Neuronal stem cell (in vitro differentiated cells): ENCODE measurements at regions not wholly inside any gene's neighbourhood (a gene's known extent, or its start where the extent isn't known, plus 50 kb on each side); places are given as distances from the start of the nearest gene placed in this dataset.

Experiments
- DNase-seq: peaks from one replicate; pipeline ENCODE4 v3.0.0-alpha.2; 2013; ENCODE audit warnings: low spot score
- H2AFZ ChIP-seq: one replicate; pipeline ENCODE4 v1.6.1; 2013; ENCODE audit warnings: mild to moderate bottlenecking, low read length, inconsistent platforms
- H2AK5ac ChIP-seq: 2 replicates; pipeline ENCODE4 v1.6.1; 2013; ENCODE audit warnings: low read depth, mild to moderate bottlenecking, inconsistent platforms, low read length, moderate library complexity, mixed read lengths
- H2BK120ac ChIP-seq: 2 replicates; pipeline ENCODE4 v1.6.1; 2013; ENCODE audit warnings: low read depth, mild to moderate bottlenecking, inconsistent platforms, low read length, moderate library complexity, mixed read lengths
- H2BK12ac ChIP-seq: one replicate; pipeline ENCODE4 v1.6.1; 2013; ENCODE audit warnings: low read length, inconsistent platforms
- H2BK15ac ChIP-seq: 2 replicates; pipeline ENCODE4 v1.6.1; 2013; ENCODE audit warnings: mild to moderate bottlenecking, low read length, inconsistent platforms, mixed read lengths
- H2BK5ac ChIP-seq: one replicate; pipeline ENCODE4 v1.6.1; 2013; ENCODE audit warnings: inconsistent platforms, mild to moderate bottlenecking, low read length, moderate library complexity
- H3K14ac ChIP-seq: one replicate; pipeline ENCODE4 v1.6.1; 2013; ENCODE audit warnings: low read length, inconsistent platforms
- H3K18ac ChIP-seq: 2 replicates; pipeline ENCODE4 v1.6.1; 2013; ENCODE audit warnings: low read length, inconsistent platforms
- H3K23ac ChIP-seq: 2 replicates; pipeline ENCODE4 v1.6.1; 2013; ENCODE audit warnings: low read depth, mild to moderate bottlenecking, mixed read lengths, low read length, inconsistent platforms; ENCODE audit not compliant: poor library complexity
- H3K27ac ChIP-seq: replicated peaks from 3 replicates; pipeline ENCODE4 v1.5.1; 2013; ENCODE audit warnings: low read length, inconsistent platforms
- H3K27me3 ChIP-seq, 3 experiments: 2 replicates each; pipeline ENCODE4 v1.6.1; 2013; ENCODE audit warnings: low read length in 3 of 3, mild to moderate bottlenecking in 2 of 3, inconsistent platforms in 1 of 3, low read depth in 1 of 3, mixed read lengths in 1 of 3, moderate library complexity in 1 of 3; ENCODE audit not compliant: control insufficient read depth in 3 of 3, insufficient read depth in 3 of 3
- H3K36me3 ChIP-seq, 2 donors: replicated peaks in 1 of 2; 2 replicates each; pipeline ENCODE4 v1.6.1; 2013; ENCODE audit warnings: low read length in 2 of 2; ENCODE audit not compliant: control insufficient read depth in 2 of 2, insufficient read depth in 2 of 2
- H3K4ac ChIP-seq: 2 replicates; pipeline ENCODE4 v1.6.1; 2013; ENCODE audit warnings: inconsistent platforms, mild to moderate bottlenecking, low read length, moderate library complexity
- H3K4me1 ChIP-seq, 2 donors: 1 replicate in 1 of 2; 2 replicates in 1 of 2; pipeline ENCODE4 v1.6.1; 2013; ENCODE audit warnings: low read length in 2 of 2, low read depth in 1 of 2; ENCODE audit not compliant: control insufficient read depth in 2 of 2, insufficient read depth in 1 of 2
- H3K4me2 ChIP-seq: one replicate; pipeline ENCODE4 v1.6.1; 2013; ENCODE audit warnings: mild to moderate bottlenecking, low read length, inconsistent platforms; ENCODE audit not compliant: insufficient read depth, poor library complexity, severe bottlenecking
- H3K4me3 ChIP-seq, 2 donors: 2 replicates each; pipeline ENCODE4 v1.5.1; 2013; ENCODE audit warnings: low read length in 2 of 2, mild to moderate bottlenecking in 2 of 2, inconsistent platforms in 1 of 2, moderate library complexity in 1 of 2
- H3K79me1 ChIP-seq: one replicate; pipeline ENCODE4 v1.6.1; 2013; ENCODE audit warnings: low read depth, mild to moderate bottlenecking, inconsistent platforms, low read length, moderate library complexity
- H3K9ac ChIP-seq: one replicate; pipeline ENCODE4 v1.6.1; 2013; ENCODE audit warnings: mild to moderate bottlenecking, low read depth, low read length, inconsistent platforms; ENCODE audit not compliant: poor library complexity
- H3K9me3 ChIP-seq, 2 donors: replicated peaks in 1 of 2; 2 replicates each; pipeline versions ENCODE3 to v1.6.1; 2013; ENCODE audit warnings: low read length in 2 of 2, mild to moderate bottlenecking in 2 of 2, inconsistent platforms in 1 of 2, low read depth in 1 of 2, mixed read lengths in 1 of 2, moderate library complexity in 1 of 2; ENCODE audit not compliant: control insufficient read depth in 2 of 2, insufficient read depth in 1 of 2
- H4K8ac ChIP-seq: one replicate; pipeline ENCODE4 v1.6.1; 2013; ENCODE audit warnings: low read depth, mild to moderate bottlenecking, inconsistent platforms, low read length, moderate library complexity
- H4K91ac ChIP-seq: one replicate; pipeline ENCODE4 v1.6.1; 2013; ENCODE audit warnings: low read length, low read depth, mild to moderate bottlenecking, inconsistent platforms; ENCODE audit not compliant: poor library complexity
- WGBS, 2 donors: extraction: QIAGEN DNeasy Blood & Tissue Kit; methylation state at CpG; one replicate each; pipeline ENCODE4 v1.1.7; 2013; ENCODE audit warnings: missing lambda C conversion rate in 2 of 2, mixed read lengths in 1 of 2; ENCODE audit not compliant: insufficient read length in 2 of 2, insufficient replicate concordance in 1 of 2; ENCODE audit errors: extremely low coverage in 2 of 2; 5-methylcytosine and 5-hydroxymethylcytosine counted together

GRCh38 chr13:71217827-71218226 is 649.2 kb downstream of the DACH1 start:
- WGBS, 2 donors, result no CpG with 5 or more reads among the region's 3 CpGs
- Histone ChIP-seq H3K4me1 (peaks cover 5 to 6% of the 10 kb centered on the region in 2 donors), H3K27me3 (no peaks in the 10 kb centered on the region), H3K36me3 (no peaks in the 10 kb centered on the region), H2AFZ (no peak overlapping the region), H3K4me3 (no peak overlapping the region), H3K4ac (no peak overlapping the region), H3K18ac (peak overlapping the region; percentile 50), H3K9me3 (no peaks in the 10 kb centered on the region), H4K91ac (no peak overlapping the region), H4K8ac (no peak overlapping the region), H3K79me1 (no peaks in the 10 kb centered on the region), H3K9ac (no peak overlapping the region), H2AK5ac (peak overlapping the region; percentile 24), H3K4me2 (no peak overlapping the region), H2BK12ac (no peak overlapping the region), H2BK15ac (no peak overlapping the region), H3K14ac (no peak overlapping the region), H2BK5ac (no peak overlapping the region), H2BK120ac (peak overlapping the region; percentile 38), H3K23ac (no peak overlapping the region), H3K27ac (no peak overlapping the region)
- DNase-seq, result no peak

- Histone ChIP-seq H2BK12ac (no peak overlapping the region), H3K4ac (no peak overlapping the region), H2BK15ac (no peak overlapping the region), H3K14ac (no peak overlapping the region), H3K18ac (no peak overlapping the region), H2AK5ac (no peak overlapping the region), H3K79me1 (no peaks in the 10 kb centered on the region), H4K8ac (no peak overlapping the region), H2BK120ac (no peak overlapping the region), H3K36me3 (no peaks in the 10 kb centered on the region), H3K9me3 (no peaks in the 10 kb centered on the region), H2BK5ac (no peak overlapping the region), H3K27me3 (no peaks in the 10 kb centered on the region), H3K9ac (no peak overlapping the region), H4K91ac (no peak overlapping the region), H3K23ac (no peak overlapping the region), H2AFZ (no peak overlapping the region), H3K4me3 (no peak overlapping the region), H3K27ac (no peak overlapping the region), H3K4me2 (no peak overlapping the region), H3K4me1 (peaks cover 3 to 4% of the 10 kb centered on the region in 2 donors)
- DNase-seq, result no peak
- no CpG with 5 or more reads among the region's 4 CpGs for WGBS, 2 donors
These were observed 652.2 kb downstream of the DACH1 start for GRCh38 chr13:71214821-71215220.

GRCh38 chr13:71214357-71214756 is 652.6 kb downstream of the DACH1 start:
- no peak overlapping the region for H2BK5ac ChIP-seq
- no peak overlapping the region for H2BK15ac ChIP-seq
- H3K14ac ChIP-seq, result no peak overlapping the region
- no peak overlapping the region for H2AFZ ChIP-seq
- no peak overlapping the region for H3K23ac ChIP-seq
- no peak overlapping the region for H2BK120ac ChIP-seq
- H2BK12ac ChIP-seq, result no peak overlapping the region
- no peak overlapping the region for H3K9ac ChIP-seq
- H3K27ac ChIP-seq, result no peak overlapping the region
- H3K27me3 ChIP-seq, result no peaks in the 10 kb centered on the region
- WGBS, 2 donors, result no CpG with 5 or more reads among the region's 3 CpGs
- no peak overlapping the region for H3K4ac ChIP-seq
- no peak overlapping the region for H4K91ac ChIP-seq
- no peak for DNase-seq
- H3K18ac ChIP-seq, result no peak overlapping the region
- H3K4me2 ChIP-seq, result no peak overlapping the region
- H3K4me3 ChIP-seq, result no peak overlapping the region
- no peak overlapping the region for H2AK5ac ChIP-seq
- no peaks in the 10 kb centered on the region for H3K4me1 ChIP-seq
- H3K9me3 ChIP-seq, result no peaks in the 10 kb centered on the region
- H3K36me3 ChIP-seq, result no peaks in the 10 kb centered on the region
- no peaks in the 10 kb centered on the region for H3K79me1 ChIP-seq
- no peak overlapping the region for H4K8ac ChIP-seq

GRCh38 chr13:71213252-71213821 is 653.7 kb downstream of the DACH1 start:
- H2BK12ac ChIP-seq, result no peak overlapping the region
- H3K4me1 ChIP-seq, result no peaks in the 10 kb centered on the region
- no peak overlapping the region for H2AK5ac ChIP-seq
- no peak overlapping the region for H4K8ac ChIP-seq
- no peak overlapping the region for H2BK5ac ChIP-seq
- no peak overlapping the region for H3K4me3 ChIP-seq
- no peak overlapping the region for H2BK15ac ChIP-seq
- no peak overlapping the region for H3K4ac ChIP-seq
- no peak overlapping the region for H3K14ac ChIP-seq
- WGBS, 2 donors, result no CpG with 5 or more reads among the region's 2 CpGs
- H3K27ac ChIP-seq, result no peak overlapping the region
- no peak overlapping the region for H3K4me2 ChIP-seq
- H3K79me1 ChIP-seq, result no peaks in the 10 kb centered on the region
- H3K18ac ChIP-seq, result no peak overlapping the region
- H2AFZ ChIP-seq, result no peak overlapping the region
- H2BK120ac ChIP-seq, result no peak overlapping the region
- no peak overlapping the region for H4K91ac ChIP-seq
- no peak for DNase-seq
- H3K27me3 ChIP-seq, result no peaks in the 10 kb centered on the region
- H3K23ac ChIP-seq, result no peak overlapping the region
- no peak overlapping the region for H3K9ac ChIP-seq
- no peaks in the 10 kb centered on the region for H3K36me3 ChIP-seq
- no peaks in the 10 kb centered on the region for H3K9me3 ChIP-seq
